IgD-negative memory B cell (primary cell): ENCODE measurements at regions not wholly inside any gene's neighbourhood (a gene's known extent, or its start where the extent isn't known, plus 50 kb on each side); places are given as distances from the start of the nearest gene placed in this dataset.
"Not testable (repeated sequence)": the region's sequence is repeated elsewhere in the genome, so short reads cannot be mapped to it uniquely, and the experiment has no call there.

Experiments
- H3K27ac Mint-ChIP-seq, 3 donors: one replicate each; pipeline ENCODE4 v1.8.0; 2020 to 2022; ENCODE audit warnings: mild to moderate bottlenecking in 3 of 3, mixed read lengths in 3 of 3, moderate library complexity in 1 of 3
- H3K27me3 Mint-ChIP-seq: one replicate; pipeline ENCODE4 v1.8.0; 2021; ENCODE audit warnings: mixed read lengths
- H3K36me3 Mint-ChIP-seq: one replicate; pipeline ENCODE4 v1.8.0; 2020; ENCODE audit warnings: mild to moderate bottlenecking, mixed read lengths
- H3K4me1 Mint-ChIP-seq, 3 donors: one replicate each; pipeline ENCODE4 v1.8.0; 2020 to 2022; ENCODE audit warnings: mixed read lengths in 3 of 3, mild to moderate bottlenecking in 1 of 3
- H3K4me3 Mint-ChIP-seq, 4 donors: one replicate each; pipeline ENCODE4 v1.8.0; 2020 to 2022; ENCODE audit warnings: mild to moderate bottlenecking in 4 of 4, mixed read lengths in 4 of 4, moderate library complexity in 3 of 4
- H3K9me3 Mint-ChIP-seq, 3 donors: one replicate each; pipeline ENCODE4 v1.8.0; 2020 to 2021; ENCODE audit warnings: mixed read lengths in 3 of 3, mild to moderate bottlenecking in 1 of 3

- not testable (repeated sequence) for H3K36me3 Mint-ChIP-seq, H3K27ac Mint-ChIP-seq, H3K27me3 Mint-ChIP-seq, H3K4me3 Mint-ChIP-seq, H3K4me1 Mint-ChIP-seq
- peaks cover 0 to 14% (median 9%) of the 10 kb centered on the region in 3 donors for H3K9me3 Mint-ChIP-seq
Measured at GRCh38 chr3:40698611-40699010, 173.9 kb downstream of the ZNF621 start.

DNA sequence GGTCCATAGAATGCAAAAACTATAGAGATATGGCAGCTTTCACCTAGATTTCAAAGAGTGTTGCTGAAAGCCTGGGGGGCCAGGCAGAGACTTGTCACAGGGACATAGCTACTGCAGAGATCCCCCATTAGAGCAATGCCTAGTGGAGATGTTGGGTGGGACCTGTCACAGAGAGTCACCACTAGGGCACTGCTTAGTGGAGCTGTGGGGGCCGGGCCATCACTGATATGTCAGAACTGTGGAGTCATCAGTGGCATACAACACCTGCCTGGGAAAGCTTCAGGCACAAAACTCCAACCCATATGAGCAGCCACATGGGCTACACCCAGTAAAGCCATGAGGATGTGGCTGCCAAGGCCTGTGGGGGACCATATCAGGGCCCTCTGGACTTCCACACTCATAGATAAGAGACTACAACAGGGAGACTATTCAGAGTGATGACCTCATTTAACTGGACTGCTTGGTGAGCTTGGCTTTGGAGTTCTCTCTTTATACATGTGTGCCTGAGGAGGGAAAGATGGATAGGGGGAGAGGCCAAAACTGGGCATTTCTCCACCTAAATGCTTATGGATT is 176.3 kb downstream of the ZNF621 start:
- H3K36me3 Mint-ChIP-seq, result peaks cover 4% of the 10 kb centered on the region
- H3K9me3 Mint-ChIP-seq, result peaks cover 4 to 18% (median 11%) of the 10 kb centered on the region in 3 donors
- no peak overlapping the region for H3K27ac Mint-ChIP-seq
- H3K27me3 Mint-ChIP-seq, result peaks cover 1% of the 10 kb centered on the region
- no peak overlapping the region for H3K4me3 Mint-ChIP-seq
- H3K4me1 Mint-ChIP-seq, result no peaks in the 10 kb centered on the region

- peaks cover 7% of the 10 kb centered on the region for H3K27me3 Mint-ChIP-seq
- no peak overlapping the region for H3K27ac Mint-ChIP-seq
- peaks cover 4% of the 10 kb centered on the region for H3K36me3 Mint-ChIP-seq
- H3K4me3 Mint-ChIP-seq, result no peak overlapping the region
- no peaks in the 10 kb centered on the region for H3K4me1 Mint-ChIP-seq
- peaks cover 6 to 18% (median 12%) of the 10 kb centered on the region in 3 donors for H3K9me3 Mint-ChIP-seq
Measured at GRCh38 chr3:40704224-40704623, 179.5 kb downstream of the ZNF621 start.

DNA sequence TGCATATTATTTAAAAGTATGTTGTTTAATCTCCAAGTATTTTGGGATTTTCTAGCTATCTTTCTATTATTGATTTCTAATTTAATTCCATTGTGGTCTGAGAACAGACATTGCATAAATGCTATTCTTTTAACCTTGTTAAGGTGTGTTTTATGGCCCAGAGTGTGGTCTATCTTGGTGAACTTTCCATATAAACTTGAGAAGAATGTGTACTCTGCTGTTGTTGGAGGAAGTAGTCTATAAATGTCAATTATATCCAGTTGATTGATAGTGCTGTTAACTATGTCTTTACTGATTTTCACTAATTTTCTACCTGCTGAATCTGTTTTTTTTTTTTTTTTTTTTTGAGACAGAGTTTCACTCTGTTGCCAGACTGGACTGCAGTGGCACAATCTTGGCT is 180.9 kb downstream of the ZNF621 start:
- peaks cover 7% of the 10 kb centered on the region for H3K27me3 Mint-ChIP-seq
- no peak overlapping the region for H3K4me3 Mint-ChIP-seq
- peaks cover 4% of the 10 kb centered on the region for H3K36me3 Mint-ChIP-seq
- no peak overlapping the region for H3K27ac Mint-ChIP-seq
- H3K4me1 Mint-ChIP-seq, result no peaks in the 10 kb centered on the region
- peaks cover 6 to 9% (median 9%) of the 10 kb centered on the region in 3 donors for H3K9me3 Mint-ChIP-seq

DNA sequence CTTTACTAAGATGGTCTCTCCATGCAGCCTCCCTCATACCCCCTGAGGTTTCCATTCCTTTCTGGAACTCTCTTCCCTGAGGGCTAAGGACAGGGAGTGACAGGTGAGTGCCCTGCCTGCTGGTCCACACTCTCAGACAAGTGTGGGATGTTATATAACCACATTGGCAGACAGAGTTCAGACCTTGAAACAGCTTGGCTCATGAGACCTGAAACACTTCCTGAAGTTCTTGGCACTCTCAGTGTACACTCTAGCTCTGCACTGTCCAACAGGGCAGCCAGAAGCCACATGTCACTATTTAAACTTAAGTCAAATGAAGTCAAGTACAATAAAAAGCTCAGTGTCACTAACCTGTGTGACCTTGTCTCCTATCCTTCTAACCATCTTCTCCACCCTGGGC is 188.5 kb downstream of the ZNF621 start:
- H3K27ac Mint-ChIP-seq, result peak overlapping the region; percentile 0 to 75 (median 27)
- peaks cover 18 to 46% (median 45%) of the 10 kb centered on the region in 3 donors for H3K4me1 Mint-ChIP-seq
- H3K36me3 Mint-ChIP-seq, result peaks cover 5% of the 10 kb centered on the region
- H3K4me3 Mint-ChIP-seq, result peak overlapping the region in 3 of 4 donors; percentile 1 to 89 (median 88)
- H3K27me3 Mint-ChIP-seq, result no peaks in the 10 kb centered on the region
- H3K9me3 Mint-ChIP-seq, result no peaks in the 10 kb centered on the region

- peaks cover 5% of the 10 kb centered on the region for H3K36me3 Mint-ChIP-seq
- H3K4me3 Mint-ChIP-seq, result peak overlapping the region; percentile 1 to 89 (median 46)
- no peaks in the 10 kb centered on the region for H3K9me3 Mint-ChIP-seq
- no peaks in the 10 kb centered on the region for H3K27me3 Mint-ChIP-seq
- H3K4me1 Mint-ChIP-seq, result peaks cover 23 to 50% (median 50%) of the 10 kb centered on the region in 3 donors
- peak overlapping the region; percentile 0 to 75 (median 27) for H3K27ac Mint-ChIP-seq
Measured at GRCh38 chr3:40713795-40714194, 189.0 kb downstream of the ZNF621 start.

DNA sequence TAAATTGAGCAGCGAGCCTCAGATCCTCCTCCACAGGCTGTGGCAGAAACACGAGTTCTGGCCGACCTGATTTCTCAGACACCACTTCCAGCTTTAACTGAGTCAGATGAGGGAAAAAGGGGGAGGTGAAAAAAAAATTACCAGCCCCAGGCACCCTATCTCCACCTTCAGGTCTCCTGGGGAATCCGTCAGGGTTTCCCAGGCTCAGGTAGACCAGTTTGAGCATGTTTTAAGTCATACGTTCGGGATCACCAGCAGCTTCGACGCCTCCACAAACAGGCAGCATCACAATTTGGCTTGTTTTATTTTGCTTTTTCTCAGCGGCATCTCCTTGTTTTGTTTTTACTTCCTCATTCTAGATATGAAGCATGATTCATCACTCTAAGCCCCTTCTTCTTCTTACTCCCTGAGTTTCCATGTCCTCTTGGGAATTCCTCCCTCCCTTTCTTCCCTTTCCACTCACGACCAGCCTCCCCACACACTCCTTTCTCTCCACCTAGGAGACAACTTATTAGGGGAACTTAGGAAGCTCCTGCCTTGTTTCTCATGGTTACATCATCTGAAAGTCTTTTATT is 190.1 kb downstream of the ZNF621 start:
- H3K4me1 Mint-ChIP-seq, result peaks cover 26 to 55% (median 53%) of the 10 kb centered on the region in 3 donors
- H3K4me3 Mint-ChIP-seq, result peak overlapping the region; percentile 0 to 89 (median 34)
- H3K27ac Mint-ChIP-seq, result peak overlapping the region; percentile 30 to 75 (median 72)
- H3K36me3 Mint-ChIP-seq, result peaks cover 5% of the 10 kb centered on the region
- H3K9me3 Mint-ChIP-seq, result no peaks in the 10 kb centered on the region
- no peaks in the 10 kb centered on the region for H3K27me3 Mint-ChIP-seq

DNA sequence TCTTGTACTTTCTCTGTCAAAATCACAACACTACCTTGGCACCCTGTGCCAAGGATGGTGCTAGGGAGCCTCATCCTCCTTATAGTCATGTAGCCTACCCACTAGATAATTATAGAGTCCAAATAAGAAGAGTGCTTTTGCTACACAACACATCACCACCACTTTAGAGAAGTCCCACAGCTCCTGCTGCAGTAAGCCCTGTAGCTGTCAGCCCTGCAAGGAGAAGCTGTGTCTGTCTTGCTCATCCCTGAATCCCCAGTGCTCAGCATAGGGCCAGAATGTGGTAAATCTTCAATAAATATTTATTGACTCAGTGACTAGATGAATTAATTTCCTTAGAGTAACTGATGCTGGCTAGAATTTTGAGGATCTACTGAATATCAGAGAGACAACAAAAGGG is 190.8 kb downstream of the ZNF621 start:
- Mint-ChIP-seq H3K9me3 (no peaks in the 10 kb centered on the region), H3K27me3 (no peaks in the 10 kb centered on the region), H3K4me3 (peak overlapping the region in 2 of 4 donors; percentile 43 to 89), H3K27ac (peak overlapping the region; percentile 30 to 75 (median 72)), H3K4me1 (peaks cover 31 to 61% (median 58%) of the 10 kb centered on the region in 3 donors), H3K36me3 (peaks cover 5% of the 10 kb centered on the region)

DNA sequence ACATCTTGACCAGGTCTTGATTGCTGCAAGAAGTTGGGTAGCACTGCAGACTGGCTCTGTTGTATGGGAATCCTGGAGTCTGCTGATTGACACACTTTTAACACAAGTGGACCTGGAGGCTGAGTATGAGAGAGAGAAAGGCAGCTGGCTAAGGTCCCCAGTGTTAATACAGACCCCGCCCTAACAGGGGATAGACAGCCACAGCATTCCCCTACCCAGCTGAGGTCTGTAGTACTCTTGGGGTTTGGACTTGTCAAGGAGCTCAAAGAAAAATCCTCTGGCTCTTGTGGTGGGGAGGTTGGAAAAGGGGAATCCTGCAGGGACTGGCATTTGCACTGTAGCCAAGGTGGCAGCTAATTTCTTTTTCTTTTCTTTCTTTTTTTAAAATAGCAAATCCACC is 192.7 kb downstream of the ZNF621 start:
- H3K9me3 Mint-ChIP-seq, result no peaks in the 10 kb centered on the region
- peaks cover 7% of the 10 kb centered on the region for H3K36me3 Mint-ChIP-seq
- H3K27me3 Mint-ChIP-seq, result no peaks in the 10 kb centered on the region
- H3K4me3 Mint-ChIP-seq, result no peak overlapping the region
- peaks cover 31 to 61% (median 59%) of the 10 kb centered on the region in 3 donors for H3K4me1 Mint-ChIP-seq
- peak overlapping the region in 1 of 3 donors; percentile 86 for H3K27ac Mint-ChIP-seq

DNA sequence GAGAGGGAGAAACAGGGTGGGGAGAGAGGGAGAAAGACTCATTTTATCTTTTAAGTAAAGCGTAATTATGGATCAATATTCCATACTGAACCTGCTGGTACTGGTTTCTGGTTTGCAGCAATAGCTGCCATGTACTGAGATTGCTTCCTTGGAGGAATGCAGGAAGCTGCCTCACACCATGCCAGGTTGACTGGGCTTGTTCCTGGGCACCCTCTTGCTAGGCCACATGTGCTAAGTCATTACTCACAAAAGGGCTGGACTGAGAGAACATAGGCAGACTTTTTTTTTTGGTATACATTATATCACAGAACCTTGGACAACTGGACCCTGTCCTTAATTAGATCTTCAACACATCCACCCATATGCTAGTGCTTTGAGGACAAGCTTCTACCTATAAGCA is 193.4 kb downstream of the ZNF621 start:
- Mint-ChIP-seq H3K27ac (peak overlapping the region; percentile 26 to 89 (median 54)), H3K4me3 (peak overlapping the region in 2 of 4 donors; percentile 15 to 83), H3K27me3 (no peaks in the 10 kb centered on the region), H3K36me3 (peaks cover 7% of the 10 kb centered on the region), H3K4me1 (peaks cover 31 to 54% (median 52%) of the 10 kb centered on the region in 3 donors), H3K9me3 (no peaks in the 10 kb centered on the region)

- Mint-ChIP-seq H3K4me3 (peak overlapping the region in 2 of 4 donors; percentile 14 to 83), H3K9me3 (no peaks in the 10 kb centered on the region), H3K27ac (peak overlapping the region; percentile 26 to 89 (median 54)), H3K4me1 (peaks cover 27 to 49% (median 47%) of the 10 kb centered on the region in 3 donors), H3K36me3 (peaks cover 5% of the 10 kb centered on the region), H3K27me3 (no peaks in the 10 kb centered on the region)
Measured at GRCh38 chr3:40718681-40719080, 193.9 kb downstream of the ZNF621 start.

GRCh38 chr3:40719660-40720287 is 195.0 kb downstream of the ZNF621 start:
- no peaks in the 10 kb centered on the region for H3K9me3 Mint-ChIP-seq
- H3K4me3 Mint-ChIP-seq, result peak overlapping the region in 1 of 4 donors; percentile 14
- H3K36me3 Mint-ChIP-seq, result peaks cover 2% of the 10 kb centered on the region
- peaks cover 22 to 40% (median 38%) of the 10 kb centered on the region in 3 donors for H3K4me1 Mint-ChIP-seq
- H3K27me3 Mint-ChIP-seq, result peaks cover 4% of the 10 kb centered on the region
- H3K27ac Mint-ChIP-seq, result peak overlapping the region in 1 of 3 donors; percentile 40

DNA sequence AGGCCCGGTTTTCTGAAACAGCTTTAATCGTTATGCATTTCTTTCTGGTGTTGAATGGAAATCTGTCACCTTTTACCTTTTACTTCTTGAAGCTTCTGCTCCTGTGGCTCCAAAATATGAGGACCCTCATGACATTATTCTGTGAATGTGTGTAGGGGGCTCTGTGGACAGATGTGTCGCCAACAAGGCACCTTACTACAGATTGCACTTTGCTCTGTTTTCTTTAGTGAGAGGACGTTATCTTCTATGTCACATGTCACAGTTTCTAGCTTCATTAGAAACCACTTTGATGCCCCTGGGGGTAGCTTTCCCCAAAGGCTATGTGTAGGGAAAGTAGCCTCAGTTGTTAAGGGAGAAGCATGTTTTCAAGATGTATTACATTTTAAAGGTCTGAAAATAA is 195.6 kb downstream of the ZNF621 start:
- Mint-ChIP-seq H3K36me3 (peaks cover 2% of the 10 kb centered on the region), H3K27me3 (peaks cover 4% of the 10 kb centered on the region), H3K4me1 (peaks cover 16 to 34% (median 32%) of the 10 kb centered on the region in 3 donors), H3K4me3 (peak overlapping the region in 1 of 4 donors; percentile 14), H3K9me3 (no peaks in the 10 kb centered on the region), H3K27ac (no peak overlapping the region)

- peaks cover 13 to 29% (median 27%) of the 10 kb centered on the region in 3 donors for H3K4me1 Mint-ChIP-seq
- peaks cover 2% of the 10 kb centered on the region for H3K36me3 Mint-ChIP-seq
- no peaks in the 10 kb centered on the region for H3K9me3 Mint-ChIP-seq
- peaks cover 4% of the 10 kb centered on the region for H3K27me3 Mint-ChIP-seq
- no peak overlapping the region for H3K27ac Mint-ChIP-seq
- no peak overlapping the region for H3K4me3 Mint-ChIP-seq
Measured at GRCh38 chr3:40720863-40721262, 196.1 kb downstream of the ZNF621 start.

- Mint-ChIP-seq H3K9me3 (peaks cover 2 to 5% (median 4%) of the 10 kb centered on the region in 3 donors), H3K4me1 (peaks cover 13 to 17% (median 15%) of the 10 kb centered on the region in 3 donors), H3K27me3 (peaks cover 4% of the 10 kb centered on the region), H3K36me3 (peaks cover 2% of the 10 kb centered on the region), H3K4me3 (no peak overlapping the region), H3K27ac (no peak overlapping the region)
Measured at GRCh38 chr3:40723083-40723660, 198.4 kb downstream of the ZNF621 start.
